ENCODE measurements at regions not wholly inside any gene's neighbourhood (a gene's known extent, or its start where the extent isn't known, plus 50 kb on each side); places are given as distances from the start of the nearest gene placed in this dataset.
A peak's percentile ranks its signal among the peaks of the same experiment; 100 is the strongest.

- DNase-seq = no peak
- peak overlapping the region; percentile 60 to 63 for H3K27ac ChIP-seq
- TF ChIP-seq POLR2A (IDR thresholded peaks at IDR 0.05) = no peak
- TF ChIP-seq CTCF (IDR thresholded peaks at IDR 0.05) = no peak
- intact Hi-C loops (cut with DNase I; ENCODE audit: low total_unique reads) = no loop called here
- H3K4me1 ChIP-seq = peaks cover 3% of the 10 kb centered on the region
- WGBS, 2 donors = 40 to 43% methylated on average over 2 of the region's 2 CpGs
- H3K4me3 ChIP-seq = no peak overlapping the region
- no peaks in the 10 kb centered on the region for H3K36me3 ChIP-seq (ENCODE audit: low read depth, missing control alignments)
- no peaks in the 10 kb centered on the region for H3K27me3 ChIP-seq
- no peaks in the 10 kb centered on the region for H3K9me3 ChIP-seq
These were observed 844.4 kb downstream of the ARAP2 start for GRCh38 chr4:35399912-35400311.

- WGBS, 2 donors = 80 to 92% methylated on average over 1 of the region's 1 CpG
- Histone ChIP-seq H3K4me3 (no peak overlapping the region), H3K4me1 (no peaks in the 10 kb centered on the region), H3K27ac (no peak overlapping the region), H3K36me3 (ENCODE audit: low read depth, missing control alignments) (no peaks in the 10 kb centered on the region), H3K9me3 (no peaks in the 10 kb centered on the region), H3K27me3 (no peaks in the 10 kb centered on the region)
- intact Hi-C loops (cut with DNase I; ENCODE audit: low total_unique reads) = no loop called here
- TF ChIP-seq POLR2A (IDR thresholded peaks at IDR 0.05) = no peak
- TF ChIP-seq CTCF (IDR thresholded peaks at IDR 0.05) = no peak
- no peak for DNase-seq
These were observed 821.2 kb downstream of the ARAP2 start for GRCh38 chr4:35423104-35423503.

GRCh38 chr4:35447474-35447873 is 796.8 kb downstream of the ARAP2 start:
- no peak for DNase-seq
- TF ChIP-seq CTCF (IDR thresholded peaks at IDR 0.05) (no peak), POLR2A (IDR thresholded peaks at IDR 0.05) (no peak)
- no peak overlapping the region for H3K4me3 ChIP-seq
- H3K27ac ChIP-seq = no peak overlapping the region
- no peaks in the 10 kb centered on the region for H3K27me3 ChIP-seq
- H3K9me3 ChIP-seq = no peaks in the 10 kb centered on the region
- intact Hi-C loops (cut with DNase I; ENCODE audit: low total_unique reads) = no loop called here
- no peaks in the 10 kb centered on the region for H3K36me3 ChIP-seq (ENCODE audit: low read depth, missing control alignments)
- H3K4me1 ChIP-seq = no peaks in the 10 kb centered on the region

- Histone ChIP-seq H3K27me3 (no peaks in the 10 kb centered on the region), H3K9me3 (no peaks in the 10 kb centered on the region), H3K4me1 (no peaks in the 10 kb centered on the region), H3K27ac (no peak overlapping the region), H3K4me3 (no peak overlapping the region), H3K36me3 (ENCODE audit: low read depth, missing control alignments) (no peaks in the 10 kb centered on the region)
- no peak for DNase-seq
- intact Hi-C loops (cut with DNase I; ENCODE audit: low total_unique reads) = no loop called here
- TF ChIP-seq CTCF (IDR thresholded peaks at IDR 0.05) (no peak), POLR2A (IDR thresholded peaks at IDR 0.05) (no peak)
These were observed 785.3 kb downstream of the ARAP2 start for GRCh38 chr4:35459045-35459444.

- Histone ChIP-seq H3K9me3 (no peaks in the 10 kb centered on the region), H3K27me3 (no peaks in the 10 kb centered on the region), H3K27ac (no peak overlapping the region), H3K36me3 (ENCODE audit: low read depth, missing control alignments) (no peaks in the 10 kb centered on the region), H3K4me1 (no peaks in the 10 kb centered on the region), H3K4me3 (no peak overlapping the region)
- no peak for TF ChIP-seq CTCF (IDR thresholded peaks at IDR 0.05)
- TF ChIP-seq POLR2A (IDR thresholded peaks at IDR 0.05) = no peak
- DNase-seq = no peak
- intact Hi-C loops (cut with DNase I; ENCODE audit: low total_unique reads) = no loop called here
- WGBS, 2 donors = 76 to 80% methylated on average over 3 to 5 of the region's 5 CpGs
These were observed 782.2 kb downstream of the ARAP2 start for GRCh38 chr4:35461931-35462659.
